K562 (cell line): ENCODE measurements at regions not wholly inside any gene's neighbourhood (a gene's known extent, or its start where the extent isn't known, plus 50 kb on each side); places are given as distances from the start of the nearest gene placed in this dataset.

ENCODE experiments used
- ATAC-seq: fragments of 200-7000 bp; cut with Tn5 transposase; 3 replicates; pipeline ENCODE4 v1.9.1; 2020; ENCODE audit warnings: moderate library complexity
- BruUV-seq: library from RNA; stranded (reverse); fragments of 400-500 nt; replicated peaks from 2 replicates; lab custom pipeline; 2021; lab: Mats Ljungman, UMichigan
- CTCF ChIA-PET: fragments of 300-600 bp; formaldehyde crosslinking; extraction: SDS; loops from one replicate; lab custom pipeline; 2021; ENCODE audit warnings: low intra/inter-chr PET ratio; lab: Yijun Ruan, JAX
- POLR2A ChIA-PET: fragments of 300-600, 350-650 bp; sonication (Branson Sonifier 250); formaldehyde crosslinking; extraction: SDS; loops from one replicate; lab custom pipeline; 2021; ENCODE audit warnings: antibody characterized with exemption, inconsistent platforms; lab: Yijun Ruan, JAX
- DNase-seq, 4 experiments: peaks; one replicate each; pipeline versions ENCODE4 v3.0.0 to v3.0.0-alpha.2; 2011 to 2018; ENCODE audit warnings: low spot score in 3 of 4, mixed read lengths in 3 of 4; ENCODE audit errors: extremely low read depth in 1 of 4
- FAIRE-seq: peaks from 2 replicates; lab custom pipeline; 2011; peaks lifted over from hg19 to GRCh38; lab: Jason Lieb, UNC
- H2AFZ ChIP-seq: 2 replicates; pipeline ENCODE4 v1.6.0; 2011; ENCODE audit warnings: low read depth, low read length, control low read depth, inconsistent platforms
- H3K27ac ChIP-seq: fragments of 200-600 bp; 3 replicates; pipeline ENCODE4 v1.8.0; 2011; ENCODE audit warnings: low read depth, mild to moderate bottlenecking, control low read depth, inconsistent platforms, low read length, moderate library complexity, mixed read lengths; ENCODE audit errors: extremely low read depth
- H3K27me3 ChIP-seq, 2 experiments: fragments of 300-600 bp in 1 of 2; 2 replicates in 1 of 2; 3 replicates in 1 of 2; pipeline versions ENCODE4 v1.6.0 to v1.8.0; 2011; ENCODE audit warnings: inconsistent platforms in 2 of 2, low read length in 2 of 2, mild to moderate bottlenecking in 1 of 2, mixed read lengths in 1 of 2, moderate library complexity in 1 of 2; ENCODE audit not compliant: control insufficient read depth in 2 of 2, insufficient read depth in 2 of 2
- H3K36me3 ChIP-seq: fragments of 300-600 bp; 3 replicates; pipeline ENCODE4 v1.8.0; 2011; ENCODE audit warnings: mild to moderate bottlenecking, low read length, inconsistent platforms; ENCODE audit not compliant: control insufficient read depth, insufficient read depth
- H3K4me1 ChIP-seq, 2 experiments: fragments of 200-600 bp in 1 of 2; replicated peaks in 1 of 2; 2 replicates in 1 of 2; 3 replicates in 1 of 2; pipeline versions ENCODE4 v1.5.1 to v1.8.0; 2011; ENCODE audit warnings: inconsistent platforms in 2 of 2, low read length in 2 of 2, mild to moderate bottlenecking in 1 of 2, mixed read lengths in 1 of 2, moderate library complexity in 1 of 2; ENCODE audit not compliant: control insufficient read depth in 2 of 2, insufficient read depth in 2 of 2
- H3K4me2 ChIP-seq: 2 replicates; pipeline ENCODE4 v1.6.1; 2011; ENCODE audit warnings: low read length, control low read depth, inconsistent platforms, mixed read lengths; ENCODE audit not compliant: insufficient read depth
- H3K4me3 ChIP-seq: fragments of 200-600 bp; sonication (generic), shearing (Covaris generic); 2 replicates; pipeline ENCODE4 v1.5.1; 2016; ENCODE audit warnings: control low read depth, inconsistent platforms
- H3K79me2 ChIP-seq: fragments of 200-600 bp; 3 replicates; pipeline ENCODE4 v1.8.0; 2011; ENCODE audit warnings: low read length, inconsistent platforms; ENCODE audit not compliant: control insufficient read depth, insufficient read depth
- H3K9ac ChIP-seq, 2 experiments: 2 replicates each; pipeline versions ENCODE4 v1.6.0 to v1.6.1; 2011; ENCODE audit warnings: low read depth in 2 of 2, low read length in 2 of 2, control low read depth in 1 of 2, inconsistent platforms in 1 of 2, mild to moderate bottlenecking in 1 of 2, mixed read lengths in 1 of 2; ENCODE audit not compliant: insufficient read depth in 1 of 2
- H3K9me1 ChIP-seq: one replicate; pipeline ENCODE4 v1.6.0; 2011; ENCODE audit warnings: inconsistent platforms, mild to moderate bottlenecking, low read length, moderate library complexity; ENCODE audit not compliant: control insufficient read depth, insufficient read depth
- H3K9me3 ChIP-seq: replicated peaks from 2 replicates; pipeline ENCODE4 v1.5.1; 2011; ENCODE audit warnings: low read depth, low read length, inconsistent platforms; ENCODE audit not compliant: control insufficient read depth, insufficient read depth
- H4K20me1 ChIP-seq: replicated peaks from 2 replicates; pipeline ENCODE4 v1.6.1; 2011; ENCODE audit warnings: low read length, inconsistent platforms, mixed read lengths; ENCODE audit not compliant: control insufficient read depth, insufficient read depth
- AFF1 ChIP-seq, 2 experiments: fragments of 450-650 bp; IDR thresholded peaks; 2 replicates each; pipeline ENCODE4 v1.6.1; 2018; ENCODE audit warnings: mild to moderate bottlenecking in 2 of 2, low read depth in 1 of 2; ENCODE audit not compliant: partially characterized antibody in 2 of 2
- CC2D1A ChIP-seq: fragments of 450-650 bp; IDR thresholded peaks from 2 replicates; pipeline ENCODE4 v1.6.1; 2017; ENCODE audit warnings: mild to moderate bottlenecking
- DACH1 ChIP-seq: fragments of 450-650 bp; IDR thresholded peaks from 2 replicates; pipeline ENCODE4 v1.6.1; 2018; ENCODE audit not compliant: partially characterized antibody
- ESRRA ChIP-seq: fragments of 450-650 bp; IDR thresholded peaks from 2 replicates; pipeline ENCODE4 v1.6.1; 2014; ENCODE audit warnings: low read depth, mild to moderate bottlenecking, moderate library complexity, borderline replicate concordance
- ETS2 ChIP-seq: IDR thresholded peaks from 2 replicates; pipeline ENCODE4 v1.6.1; 2016; ENCODE audit warnings: borderline replicate concordance, missing genetic modification characterization, mild to moderate bottlenecking, moderate library complexity, missing compliant biosample characterization; ENCODE audit not compliant: poor library complexity, severe bottlenecking
- JUNB ChIP-seq: fragments of 450-650 bp; formaldehyde crosslinking; conservative IDR thresholded peaks from 2 replicates; pipeline ENCODE4 v1.4.0; 2020; ENCODE audit warnings: mild to moderate bottlenecking
- NCOR1 ChIP-seq: fragments of 450-650 bp; IDR thresholded peaks from 2 replicates; pipeline ENCODE4 v1.6.1; 2016; ENCODE audit warnings: mild to moderate bottlenecking, moderate library complexity
- RHOXF2B ChIP-seq: fragments of 250-450 bp; sonication (Bioruptor Pico); conservative IDR thresholded peaks from 2 replicates; pipeline ENCODE4 v1.5.1; 2021
- SIN3A ChIP-seq, 2 experiments: fragments of 150-350 bp in 1 of 2; IDR thresholded peaks; 2 replicates each; pipeline ENCODE4 v1.6.1; 2011 to 2016; ENCODE audit warnings: borderline replicate concordance in 2 of 2, low read depth in 2 of 2, low read length in 2 of 2, mild to moderate bottlenecking in 2 of 2, moderate library complexity in 2 of 2; ENCODE audit not compliant: control insufficient read depth in 1 of 2
- SRSF9 ChIP-seq: fragments of 200-400 bp; formaldehyde crosslinking; IDR thresholded peaks from 2 replicates; pipeline ENCODE4 v1.6.1; 2017; ENCODE audit warnings: low read depth, low read length, borderline replicate concordance
- ZFP30 ChIP-seq: fragments of 250-450 bp; sonication (Bioruptor Pico); IDR thresholded peaks from 2 replicates; pipeline ENCODE4 v1.8.0; 2022; ENCODE audit warnings: moderate library complexity, mild to moderate bottlenecking, inconsistent platforms, borderline replicate concordance
- ZNF197 ChIP-seq: fragments of 200-800 bp; sonication (Bioruptor generic); IDR thresholded peaks from 2 replicates; pipeline ENCODE4 v1.6.1; 2016; ENCODE audit warnings: low read depth, missing genetic modification characterization, missing compliant biosample characterization
- ZNF584 ChIP-seq: fragments of 200-800 bp; sonication (Bioruptor generic); IDR thresholded peaks from 2 replicates; pipeline ENCODE4 v1.6.1; 2016; ENCODE audit warnings: low read depth, mild to moderate bottlenecking, missing genetic modification characterization, missing compliant biosample characterization
- WGBS: fragments of 100-300 bp; shearing (Covaris generic); methylation state at CpG from one replicate; pipeline ENCODE4 v1.1.6; 2016; ENCODE audit warnings: low coverage, mixed read lengths; ENCODE audit not compliant: insufficient coverage; ENCODE audit errors: missing lambda C conversion rate; 5-methylcytosine and 5-hydroxymethylcytosine counted together
- in situ Hi-C: fragments of 300-500 bp; cut with MboI; formaldehyde crosslinking; loops from 4 replicates; pipeline ENCODE4 v1.15.0; 2018; ENCODE audit warnings: inconsistent platforms, mixed read lengths
- intact Hi-C: fragments of 100-400 bp; cut with micrococcal nuclease; formaldehyde crosslinking; loops from 2 replicates; pipeline ENCODE4 v1.14.2; 2022
- TF ChIP-seq, protein P1 (sequence below), 2 experiments: fragments of 450-650 bp; conservative IDR thresholded peaks; 2 replicates each; pipeline ENCODE4 v1.6.1; 2017; ENCODE audit warnings: mild to moderate bottlenecking in 2 of 2, moderate library complexity in 2 of 2

- 0% methylated on average over 2 of the region's 2 CpGs for WGBS
- H3K27me3 ChIP-seq, result no peaks in the 10 kb centered on the region
- FAIRE-seq, result no peak
Observed at GRCh38 chr14:97710726-97711125, 913.5 kb downstream of the VRK1 start.

GRCh38 chr14:97712471-97712870 lies 915.3 kb downstream of the VRK1 start:
- Histone ChIP-seq H3K27me3 (no peaks in the 10 kb centered on the region), H4K20me1 (no peaks in the 10 kb centered on the region), H3K9me3 (no peaks in the 10 kb centered on the region), H3K4me3 (no peak overlapping the region), H3K4me1 (no peaks in the 10 kb centered on the region), H3K9me1 (no peaks in the 10 kb centered on the region), H3K79me2 (no peaks in the 10 kb centered on the region), H3K36me3 (no peaks in the 10 kb centered on the region), H3K27ac (no peak overlapping the region), H3K4me2 (no peak overlapping the region), H3K9ac (no peak overlapping the region), H2AFZ (no peak overlapping the region)
- FAIRE-seq (no peak), ATAC-seq (no peak), DNase-seq (no peak)
- BruUV-seq, result no TSS peak
- intact Hi-C loops (no loop called here), in situ Hi-C loops (no loop called here)
- ChIA-PET POLR2A (no interaction called here), CTCF (no interaction called here)
- no peak for TF ChIP-seq ZNF584 (CRISPR knock-in tag)
- no peak for TF ChIP-seq ZNF197
- no peak for TF ChIP-seq NCOR1
- TF ChIP-seq, protein P1, sequence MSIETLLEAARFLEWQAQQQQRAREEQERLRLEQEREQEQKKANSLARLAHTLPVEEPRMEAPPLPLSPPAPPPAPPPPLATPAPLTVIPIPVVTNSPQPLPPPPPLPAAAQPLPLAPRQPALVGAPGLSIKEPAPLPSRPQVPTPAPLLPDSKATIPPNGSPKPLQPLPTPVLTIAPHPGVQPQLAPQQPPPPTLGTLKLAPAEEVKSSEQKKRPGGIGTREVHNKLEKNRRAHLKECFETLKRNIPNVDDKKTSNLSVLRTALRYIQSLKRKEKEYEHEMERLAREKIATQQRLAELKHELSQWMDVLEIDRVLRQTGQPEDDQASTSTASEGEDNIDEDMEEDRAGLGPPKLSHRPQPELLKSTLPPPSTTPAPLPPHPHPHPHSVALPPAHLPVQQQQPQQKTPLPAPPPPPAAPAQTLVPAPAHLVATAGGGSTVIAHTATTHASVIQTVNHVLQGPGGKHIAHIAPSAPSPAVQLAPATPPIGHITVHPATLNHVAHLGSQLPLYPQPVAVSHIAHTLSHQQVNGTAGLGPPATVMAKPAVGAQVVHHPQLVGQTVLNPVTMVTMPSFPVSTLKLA (conservative IDR thresholded peaks at IDR 0.05), result no peak
- TF ChIP-seq ESRRA, result no peak
- no peak for TF ChIP-seq AFF1 (IDR thresholded peaks at IDR 0.05; ENCODE audit: low read depth in 1 of 2, partially characterized antibody in 2 of 2)
- no peak for TF ChIP-seq ZFP30 (CRISPR knock-in tag)

More at GRCh38 chr14:97710726-97711125, 913.5 kb downstream of the VRK1 start:
- no peak for ATAC-seq
- TF ChIP-seq JUNB (no peak), CC2D1A (no peak), SRSF9 (no peak), SIN3A (IDR thresholded peaks at IDR 0.05; ENCODE audit: borderline replicate concordance in 2 of 2, control insufficient read depth in 1 of 2, low read depth in 2 of 2, low read length in 2 of 2) (no peak), DACH1 (no peak), RHOXF2B (no peak), ETS2 (tag) (no peak)
- TF ChIP-seq, all 486 proteins: peak for 0
- H3K27ac ChIP-seq, result no peak overlapping the region
- H3K9me1 ChIP-seq, result no peaks in the 10 kb centered on the region
- no peak overlapping the region for H3K4me3 ChIP-seq
- H3K4me1 ChIP-seq, result no peaks in the 10 kb centered on the region
- in situ Hi-C loops, result no loop called here
- H4K20me1 ChIP-seq, result no peaks in the 10 kb centered on the region
- intact Hi-C loops, result no loop called here
- no peak overlapping the region for H2AFZ ChIP-seq
- no peak for DNase-seq
- H3K9me3 ChIP-seq, result no peaks in the 10 kb centered on the region
- no peaks in the 10 kb centered on the region for H3K79me2 ChIP-seq
- BruUV-seq, result no TSS peak
- no peak overlapping the region for H3K4me2 ChIP-seq
- ChIA-PET CTCF (no interaction called here), POLR2A (no interaction called here)
- no peaks in the 10 kb centered on the region for H3K36me3 ChIP-seq
- no peak overlapping the region for H3K9ac ChIP-seq
